ENCODE measurements at regions not wholly inside any gene's neighbourhood (a gene's known extent, or its start where the extent isn't known, plus 50 kb on each side); places are given as distances from the start of the nearest gene placed in this dataset.

- ATAC-seq = no peak
- H3K9me3 Mint-ChIP-seq (ENCODE audit: low read depth) = peaks cover 17% of the 10 kb centered on the region
- CTCF ChIA-PET = interaction anchor here (0.6 kb wide), 1 partner anchor 1059 kb away, joined by 3 read pairs; no protein-coding TSS in a partner anchor
Observed at GRCh38 chr2:4515871-4516761, 812.7 kb downstream of the DCDC2C start.

DNA sequence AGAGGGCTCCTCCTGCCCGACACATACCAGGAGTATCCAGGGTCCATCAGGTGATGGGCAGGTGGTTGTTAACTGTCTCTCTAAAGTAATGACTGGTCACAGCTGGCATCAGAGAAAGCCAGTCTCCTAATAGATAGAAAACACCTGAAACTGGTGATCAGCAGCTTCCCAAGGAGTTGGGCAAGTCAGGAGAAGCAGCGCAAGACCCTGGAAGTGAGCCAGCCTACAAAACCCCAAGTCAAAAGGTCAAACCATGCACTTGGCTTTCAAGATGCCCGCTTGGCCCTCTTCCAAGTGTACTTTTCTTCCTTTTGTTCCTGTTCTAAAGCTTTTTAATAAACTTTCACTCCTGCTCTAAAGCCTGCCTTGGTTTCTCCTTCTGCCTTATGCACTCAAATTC lies 815.2 kb downstream of the DCDC2C start:
- H3K27me3 Mint-ChIP-seq = no peaks in the 10 kb centered on the region
- no peak overlapping the region for H3K4me3 Mint-ChIP-seq
- H3K36me3 Mint-ChIP-seq = no peaks in the 10 kb centered on the region
- ATAC-seq (no peak), DNase-seq (no peak)
- H3K9me3 Mint-ChIP-seq (ENCODE audit: low read depth) = peaks cover 14% of the 10 kb centered on the region
- no peak overlapping the region for H3K27ac Mint-ChIP-seq
- no peaks in the 10 kb centered on the region for H3K4me1 Mint-ChIP-seq
- CTCF ChIA-PET = no interaction called here

More at GRCh38 chr2:4515871-4516761, 812.7 kb downstream of the DCDC2C start:
- Mint-ChIP-seq H3K27me3 (no peaks in the 10 kb centered on the region), H3K4me1 (no peaks in the 10 kb centered on the region), H3K4me3 (no peak overlapping the region), H3K36me3 (no peaks in the 10 kb centered on the region), H3K27ac (no peak overlapping the region)
- no peak for DNase-seq

DNA sequence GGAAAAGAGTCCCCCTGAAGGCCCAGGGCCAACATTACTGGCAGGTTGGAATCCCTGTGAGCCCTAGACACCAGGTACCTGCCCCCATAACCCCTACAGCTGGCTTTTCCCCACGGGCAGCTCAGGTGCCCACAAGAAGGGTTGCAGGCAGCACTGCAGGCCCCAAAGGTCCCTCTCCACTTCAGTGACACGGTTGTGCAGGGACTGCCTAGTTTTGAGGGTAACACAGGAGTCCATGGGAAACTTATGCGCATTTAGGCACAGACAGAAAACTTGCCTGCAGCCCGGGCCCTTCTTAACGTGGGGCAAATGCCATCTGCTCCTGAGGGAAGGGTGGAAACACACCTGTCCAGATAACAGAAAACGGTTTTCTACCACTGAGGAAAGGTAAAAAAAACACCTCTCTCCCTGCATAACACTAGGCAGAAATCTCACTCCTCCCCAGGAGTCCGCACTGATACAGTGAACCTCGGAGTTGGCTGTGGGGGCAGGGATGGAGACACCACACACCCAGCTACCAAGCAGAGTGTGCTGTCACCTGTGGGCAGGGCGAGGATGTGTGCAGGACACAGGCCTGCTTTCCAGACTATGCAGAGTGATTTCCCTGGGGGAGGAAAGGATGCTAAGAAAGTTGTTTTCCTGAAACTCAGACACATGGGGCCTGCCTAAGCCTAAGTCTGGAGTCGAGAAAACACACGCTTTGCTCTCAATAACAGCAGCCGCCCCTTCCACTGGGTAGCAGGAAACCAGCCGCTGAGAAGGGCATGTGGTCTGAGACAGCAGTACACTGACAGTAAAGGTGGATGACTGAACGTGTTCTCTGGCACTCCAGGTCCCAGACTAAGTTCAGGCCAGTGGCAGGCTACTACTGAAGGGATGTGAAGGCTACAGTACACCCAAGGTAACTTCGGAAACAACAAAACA lies 819.4 kb downstream of the DCDC2C start:
- CTCF ChIA-PET = no interaction called here
- Mint-ChIP-seq H3K4me1 (no peaks in the 10 kb centered on the region), H3K9me3 (ENCODE audit: low read depth) (peaks cover 10% of the 10 kb centered on the region), H3K27me3 (no peaks in the 10 kb centered on the region), H3K27ac (no peak overlapping the region), H3K4me3 (no peak overlapping the region), H3K36me3 (no peaks in the 10 kb centered on the region)
- DNase-seq (no peak), ATAC-seq (no peak)

- Mint-ChIP-seq H3K4me1 (no peaks in the 10 kb centered on the region), H3K9me3 (ENCODE audit: low read depth) (peaks cover 8% of the 10 kb centered on the region), H3K36me3 (no peaks in the 10 kb centered on the region), H3K27me3 (no peaks in the 10 kb centered on the region), H3K27ac (no peak overlapping the region), H3K4me3 (no peak overlapping the region)
- ATAC-seq = no peak
- DNase-seq = no peak
- CTCF ChIA-PET = no interaction called here
Observed at GRCh38 chr2:4527416-4527815, 824.0 kb downstream of the DCDC2C start.

DNA sequence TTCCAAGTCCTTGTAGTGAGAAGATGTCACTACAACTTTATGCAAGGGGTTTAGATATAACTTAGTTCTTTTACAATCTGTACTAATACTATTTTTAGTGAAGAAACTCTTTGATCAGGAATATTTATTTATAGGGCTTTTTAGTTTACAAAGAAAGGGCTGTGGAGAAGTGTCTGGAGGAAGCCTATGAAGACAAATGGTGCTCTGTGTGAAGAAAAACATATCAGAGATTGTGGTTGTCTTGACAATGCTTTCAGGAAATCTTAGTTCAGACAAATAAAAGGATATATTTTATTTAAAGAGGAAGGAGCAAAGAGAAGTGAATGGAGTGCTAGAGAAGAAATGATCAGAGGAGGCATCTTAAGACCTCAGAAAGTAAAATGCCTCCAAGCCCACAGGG lies 824.9 kb downstream of the DCDC2C start:
- Mint-ChIP-seq H3K9me3 (ENCODE audit: low read depth) (peaks cover 5% of the 10 kb centered on the region), H3K4me3 (no peak overlapping the region)

DNA sequence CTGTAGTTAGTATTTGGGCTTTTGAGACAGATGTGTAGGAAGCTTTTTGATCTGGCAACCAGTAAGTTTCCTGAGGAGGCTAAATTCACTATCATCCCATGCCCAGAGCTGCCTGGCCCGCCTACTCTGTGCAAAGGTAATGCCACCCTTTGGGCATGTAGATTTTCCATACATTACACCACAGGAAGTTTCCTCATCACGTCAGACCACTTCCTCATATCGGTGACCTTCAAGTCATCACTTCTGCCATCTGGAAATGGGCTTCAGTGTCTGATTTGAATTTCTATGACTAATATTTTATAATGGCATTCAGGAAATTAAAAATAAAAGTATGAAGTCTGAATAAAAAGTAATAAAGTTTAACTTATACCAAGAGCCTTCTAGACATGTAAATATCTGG lies 825.4 kb downstream of the DCDC2C start:
- peaks cover 6% of the 10 kb centered on the region for H3K9me3 Mint-ChIP-seq (ENCODE audit: low read depth)
- H3K4me3 Mint-ChIP-seq = no peak overlapping the region
- H3K27me3 Mint-ChIP-seq = no peaks in the 10 kb centered on the region
- no peaks in the 10 kb centered on the region for H3K4me1 Mint-ChIP-seq
- CTCF ChIA-PET = no interaction called here
- DNase-seq (no peak), ATAC-seq (no peak)
- no peaks in the 10 kb centered on the region for H3K36me3 Mint-ChIP-seq
- no peak overlapping the region for H3K27ac Mint-ChIP-seq

More for the DNA sequence above, 824.9 kb downstream of the DCDC2C start:
- CTCF ChIA-PET = no interaction called here
- DNase-seq (no peak), ATAC-seq (no peak)
- no peaks in the 10 kb centered on the region for H3K4me1 Mint-ChIP-seq
- H3K36me3 Mint-ChIP-seq = no peaks in the 10 kb centered on the region
- no peaks in the 10 kb centered on the region for H3K27me3 Mint-ChIP-seq
- no peak overlapping the region for H3K27ac Mint-ChIP-seq

DNA sequence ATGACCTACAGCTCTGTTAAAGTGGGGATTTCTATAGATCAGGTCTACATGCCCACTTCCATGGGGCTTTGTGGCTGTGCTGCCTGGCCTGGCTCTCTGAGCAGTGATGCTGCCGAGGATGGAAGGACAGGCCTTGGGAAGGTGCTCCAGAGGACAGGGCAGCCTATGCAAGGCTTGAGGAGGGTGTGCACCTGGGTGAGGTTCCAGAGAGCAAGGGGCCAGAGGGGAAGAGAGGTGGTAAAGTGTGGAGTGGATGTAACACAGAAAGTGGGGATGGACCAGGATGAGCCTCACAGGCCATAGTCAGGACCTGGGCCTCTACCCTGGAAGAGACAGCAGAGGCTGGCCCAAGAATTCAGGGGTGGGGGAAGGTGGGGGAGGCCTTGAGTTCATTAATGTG lies 826.4 kb downstream of the DCDC2C start:
- H3K27ac Mint-ChIP-seq = no peak overlapping the region
- CTCF ChIA-PET = no interaction called here
- no peak for ATAC-seq
- H3K36me3 Mint-ChIP-seq = no peaks in the 10 kb centered on the region
- H3K27me3 Mint-ChIP-seq = no peaks in the 10 kb centered on the region
- DNase-seq = no peak
- H3K4me1 Mint-ChIP-seq = no peaks in the 10 kb centered on the region
- no peak overlapping the region for H3K4me3 Mint-ChIP-seq
- H3K9me3 Mint-ChIP-seq (ENCODE audit: low read depth) = peaks cover 6% of the 10 kb centered on the region

- no peaks in the 10 kb centered on the region for H3K36me3 Mint-ChIP-seq
- H3K27me3 Mint-ChIP-seq = no peaks in the 10 kb centered on the region
- no peak for DNase-seq
- H3K27ac Mint-ChIP-seq = no peak overlapping the region
- CTCF ChIA-PET = no interaction called here
- no peaks in the 10 kb centered on the region for H3K4me1 Mint-ChIP-seq
- H3K9me3 Mint-ChIP-seq (ENCODE audit: low read depth) = peaks cover 6% of the 10 kb centered on the region
- H3K4me3 Mint-ChIP-seq = no peak overlapping the region
- no peak for ATAC-seq
Observed at GRCh38 chr2:4530231-4530630, 826.9 kb downstream of the DCDC2C start.

DNA sequence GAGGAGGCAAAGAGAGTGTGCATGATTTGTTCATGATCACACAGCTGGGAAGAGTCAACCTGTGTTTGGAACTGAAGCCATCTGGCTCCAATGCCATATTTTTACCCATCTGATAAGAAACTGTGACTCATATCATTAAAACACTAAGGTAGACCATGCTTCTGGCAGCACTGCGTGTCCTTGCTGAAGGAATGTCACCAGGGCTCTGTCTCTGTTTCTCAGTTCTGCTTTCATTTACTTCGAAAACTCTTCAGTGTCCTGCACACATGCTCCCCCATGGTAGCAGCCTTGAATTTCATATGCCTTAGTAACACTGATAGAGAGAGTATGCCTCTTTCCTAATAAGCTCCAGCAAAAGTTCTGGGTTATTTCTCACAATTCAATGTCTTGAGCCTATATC lies 830.4 kb downstream of the DCDC2C start:
- H3K27ac Mint-ChIP-seq = no peak overlapping the region
- ATAC-seq = no peak
- no peaks in the 10 kb centered on the region for H3K27me3 Mint-ChIP-seq
- peaks cover 10% of the 10 kb centered on the region for H3K9me3 Mint-ChIP-seq (ENCODE audit: low read depth)
- DNase-seq = no peak
- no peaks in the 10 kb centered on the region for H3K4me1 Mint-ChIP-seq
- CTCF ChIA-PET = no interaction called here
- no peaks in the 10 kb centered on the region for H3K36me3 Mint-ChIP-seq
- H3K4me3 Mint-ChIP-seq = no peak overlapping the region

DNA sequence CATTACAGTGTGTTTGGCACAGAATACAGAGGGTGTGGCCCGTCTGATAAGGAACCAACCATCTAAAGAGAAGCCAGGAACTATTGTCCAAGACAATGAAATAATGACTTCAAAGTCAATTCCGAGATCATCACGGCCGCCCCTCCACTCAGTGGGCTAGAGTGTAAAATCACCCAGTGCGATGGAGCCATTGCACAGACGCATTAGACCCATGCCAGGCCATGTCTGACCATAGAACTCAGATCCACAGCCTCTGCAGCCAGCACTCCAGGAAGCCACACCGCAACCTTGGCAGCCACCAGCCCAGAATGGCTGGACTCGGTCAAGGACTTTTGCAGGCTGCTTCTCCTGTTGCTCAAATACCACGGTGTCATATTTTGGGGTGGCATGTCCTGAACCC lies 835.7 kb downstream of the DCDC2C start:
- CTCF ChIA-PET = no interaction called here
- no peak overlapping the region for H3K27ac Mint-ChIP-seq
- ATAC-seq (no peak), DNase-seq (no peak)
- H3K9me3 Mint-ChIP-seq (ENCODE audit: low read depth) = peaks cover 9% of the 10 kb centered on the region
- H3K4me3 Mint-ChIP-seq = no peak overlapping the region
- no peaks in the 10 kb centered on the region for H3K27me3 Mint-ChIP-seq
- H3K36me3 Mint-ChIP-seq = no peaks in the 10 kb centered on the region
- no peaks in the 10 kb centered on the region for H3K4me1 Mint-ChIP-seq

GRCh38 chr2:4549666-4550210 lies 846.4 kb downstream of the DCDC2C start:
- Mint-ChIP-seq H3K4me3 (no peak overlapping the region), H3K4me1 (no peaks in the 10 kb centered on the region), H3K27ac (no peak overlapping the region), H3K9me3 (ENCODE audit: low read depth) (peaks cover 5% of the 10 kb centered on the region), H3K36me3 (no peaks in the 10 kb centered on the region), H3K27me3 (no peaks in the 10 kb centered on the region)
- CTCF ChIA-PET = no interaction called here
- DNase-seq (no peak), ATAC-seq (no peak)

GRCh38 chr2:4551691-4552474 lies 848.5 kb downstream of the DCDC2C start:
- ATAC-seq (no peak), DNase-seq (no peak)
- no peak overlapping the region for H3K27ac Mint-ChIP-seq
- H3K36me3 Mint-ChIP-seq = no peaks in the 10 kb centered on the region
- no peaks in the 10 kb centered on the region for H3K4me1 Mint-ChIP-seq
- H3K27me3 Mint-ChIP-seq = no peaks in the 10 kb centered on the region
- H3K4me3 Mint-ChIP-seq = no peak overlapping the region
- H3K9me3 Mint-ChIP-seq (ENCODE audit: low read depth) = peaks cover 5% of the 10 kb centered on the region
- CTCF ChIA-PET = no interaction called here

- Mint-ChIP-seq H3K27me3 (no peaks in the 10 kb centered on the region), H3K9me3 (ENCODE audit: low read depth) (peaks cover 3% of the 10 kb centered on the region), H3K36me3 (no peaks in the 10 kb centered on the region), H3K4me3 (no peak overlapping the region), H3K4me1 (no peaks in the 10 kb centered on the region), H3K27ac (no peak overlapping the region)
- ATAC-seq (no peak), DNase-seq (no peak)
- CTCF ChIA-PET = no interaction called here
Observed at GRCh38 chr2:4553241-4553640, 849.9 kb downstream of the DCDC2C start.
